ENCODE measurements at regions not wholly inside any gene's neighbourhood (a gene's known extent, or its start where the extent isn't known, plus 50 kb on each side); places are given as distances from the start of the nearest gene placed in this dataset.

- no peak for DNase-seq
Measured at GRCh38 chr9:18167733-18168132, 306.2 kb upstream of the ADAMTSL1 start.

DNA sequence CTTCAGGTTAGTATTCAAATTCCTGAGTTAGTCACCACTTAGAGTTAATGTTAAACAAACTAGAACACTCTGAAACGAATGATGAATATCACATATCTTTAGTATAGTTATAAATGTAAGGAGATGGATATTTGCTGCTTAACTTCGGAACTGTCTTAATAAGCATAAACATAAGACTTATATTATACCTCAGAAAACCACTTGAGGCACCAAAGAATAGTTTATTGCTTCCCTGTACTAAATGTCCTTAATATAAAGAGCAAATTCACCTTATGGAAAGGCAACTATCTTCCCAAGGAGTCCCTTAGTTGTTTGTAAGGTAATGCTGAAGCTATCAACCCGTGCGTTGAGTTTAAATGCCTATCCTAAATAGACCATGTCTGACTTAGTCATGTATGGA is 300.0 kb upstream of the ADAMTSL1 start:
- DNase-seq: no peak

GRCh38 chr9:18182636-18183035 is 291.3 kb upstream of the ADAMTSL1 start:
- DNase-seq: no peak

DNA sequence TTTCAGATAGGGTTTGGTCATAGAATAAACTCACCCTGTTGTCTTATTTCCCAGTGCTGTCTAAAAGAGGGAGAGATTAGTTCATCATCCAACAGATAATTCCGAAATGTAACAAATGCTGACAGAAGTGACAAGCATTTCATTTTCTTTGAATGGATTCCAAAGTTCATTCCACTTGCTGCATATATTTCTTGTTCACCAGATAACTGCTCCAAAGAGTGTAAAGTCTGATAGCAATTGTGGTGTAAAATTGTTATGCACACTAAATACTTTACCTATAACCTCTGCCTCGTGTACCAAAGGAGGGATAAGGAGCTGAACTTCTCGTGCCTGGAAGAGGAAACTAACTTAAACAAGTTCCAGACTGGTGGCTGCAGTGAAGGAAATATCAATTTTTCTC is 290.0 kb upstream of the ADAMTSL1 start:
- no peak for DNase-seq

- DNase-seq: no peak
Measured at GRCh38 chr9:18184401-18184800, 289.6 kb upstream of the ADAMTSL1 start.

GRCh38 chr9:18185196-18185595 is 288.8 kb upstream of the ADAMTSL1 start:
- no peak for DNase-seq

- DNase-seq: no peak
Measured at GRCh38 chr9:18188971-18189370, 285.0 kb upstream of the ADAMTSL1 start.

GRCh38 chr9:18189871-18190670 is 283.9 kb upstream of the ADAMTSL1 start:
- DNase-seq: no peak

GRCh38 chr9:18190671-18191374 is 283.1 kb upstream of the ADAMTSL1 start:
- no peak for DNase-seq

DNA sequence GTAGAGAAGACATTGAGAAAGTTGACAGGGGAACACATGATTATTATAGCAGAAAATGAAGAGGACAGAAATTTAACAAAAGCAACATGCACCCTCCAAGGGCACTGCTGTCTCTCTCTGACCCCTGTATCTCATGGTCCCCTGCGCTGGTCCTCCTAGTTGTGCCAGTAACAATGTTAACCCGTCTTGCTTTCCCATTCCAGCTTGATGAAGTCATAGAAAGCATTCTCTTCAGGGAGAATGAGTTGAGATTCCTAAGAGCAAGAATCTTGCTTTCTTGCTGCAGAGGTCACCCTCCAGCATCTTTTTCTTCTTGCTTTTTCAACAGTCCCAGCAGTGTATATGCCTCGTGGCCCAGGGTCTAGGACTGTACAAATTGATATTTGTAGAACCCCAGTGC is 279.6 kb upstream of the ADAMTSL1 start:
- DNase-seq: no peak

GRCh38 chr9:18195223-18195622 is 278.7 kb upstream of the ADAMTSL1 start:
- DNase-seq: no peak

DNA sequence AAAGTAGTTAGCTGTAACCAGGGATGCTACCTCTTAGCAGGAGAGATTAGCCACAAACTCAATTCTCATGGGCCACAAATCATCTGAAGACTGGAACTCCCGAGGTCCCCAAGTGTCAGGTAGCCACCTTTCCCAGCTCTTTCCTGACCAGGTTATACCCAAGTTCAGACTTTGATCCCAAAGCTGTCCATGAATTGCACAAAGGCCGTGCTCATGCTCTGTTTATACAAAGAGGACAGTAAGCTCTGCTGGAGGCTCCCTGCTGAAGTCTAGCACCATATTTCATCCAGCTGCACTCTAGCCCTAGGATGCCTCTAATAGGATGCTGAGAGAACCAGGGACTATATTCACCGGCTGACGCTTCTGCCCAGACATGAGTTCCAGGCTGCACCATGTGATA is 271.0 kb upstream of the ADAMTSL1 start:
- DNase-seq: no peak

- no peak for DNase-seq
Measured at GRCh38 chr9:18207735-18208134, 266.2 kb upstream of the ADAMTSL1 start.

DNA sequence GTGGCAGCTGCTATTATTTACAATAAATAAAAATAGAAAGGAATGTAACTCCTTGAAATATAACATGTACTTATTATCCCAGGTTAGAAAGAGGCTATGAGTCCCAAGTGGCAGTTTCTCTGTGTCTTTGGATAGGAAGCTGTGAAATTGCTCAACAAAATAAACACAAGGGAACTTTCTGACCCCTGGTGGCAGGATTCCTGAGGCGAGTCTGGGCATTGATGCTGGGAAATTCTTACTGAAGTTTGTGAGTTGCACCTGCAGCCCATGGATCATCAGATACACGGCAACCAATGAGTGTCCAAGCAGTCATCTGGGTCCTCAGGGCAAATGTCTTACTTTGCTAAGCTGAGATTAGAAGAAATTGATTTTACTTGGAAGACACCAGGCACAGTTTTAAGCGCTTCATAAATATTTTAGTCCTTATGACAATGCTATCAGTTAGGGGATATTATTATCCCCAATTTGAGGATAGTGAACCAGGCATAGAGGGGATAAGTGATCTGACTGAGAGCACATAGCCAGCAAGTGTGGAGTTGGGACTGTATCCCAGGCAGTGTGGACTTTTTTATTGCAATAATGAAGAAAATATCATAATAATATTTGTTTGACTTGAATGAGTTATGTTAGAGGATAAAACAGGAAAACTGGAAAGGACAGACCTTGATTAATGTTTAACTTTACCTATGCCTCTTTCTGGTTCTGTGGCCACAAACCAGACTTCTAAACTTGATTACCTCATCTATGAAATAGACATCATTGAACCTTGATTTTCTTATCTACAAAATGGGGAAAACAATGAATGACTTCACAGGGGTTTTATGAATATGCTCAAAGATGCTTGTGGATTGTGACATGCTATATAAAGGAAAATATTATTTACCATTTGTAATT is 265.5 kb upstream of the ADAMTSL1 start:
- peak in 1 of 2 experiments; percentile 10 for DNase-seq

- DNase-seq: no peak
Measured at GRCh38 chr9:18215626-18216025, 258.3 kb upstream of the ADAMTSL1 start.

DNA sequence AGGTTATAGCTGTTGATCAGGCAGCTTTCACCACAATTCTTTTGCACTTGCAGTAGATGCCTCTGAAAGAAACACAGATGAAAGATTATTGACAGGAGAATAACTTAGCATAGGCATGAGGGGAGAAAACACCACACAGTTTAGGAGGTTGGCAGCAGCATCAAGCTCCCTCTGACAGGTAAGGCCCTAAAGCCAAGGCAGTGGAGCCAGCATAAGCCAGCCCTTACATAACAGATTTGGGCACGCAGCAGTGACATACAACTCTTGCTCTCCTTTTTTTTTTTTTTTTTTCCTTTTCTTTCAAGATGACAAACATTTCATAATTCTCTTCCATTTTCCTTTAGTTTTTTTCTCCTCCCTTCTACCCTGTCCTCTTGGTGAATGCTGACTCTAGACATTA is 257.6 kb upstream of the ADAMTSL1 start:
- DNase-seq: no peak

DNA sequence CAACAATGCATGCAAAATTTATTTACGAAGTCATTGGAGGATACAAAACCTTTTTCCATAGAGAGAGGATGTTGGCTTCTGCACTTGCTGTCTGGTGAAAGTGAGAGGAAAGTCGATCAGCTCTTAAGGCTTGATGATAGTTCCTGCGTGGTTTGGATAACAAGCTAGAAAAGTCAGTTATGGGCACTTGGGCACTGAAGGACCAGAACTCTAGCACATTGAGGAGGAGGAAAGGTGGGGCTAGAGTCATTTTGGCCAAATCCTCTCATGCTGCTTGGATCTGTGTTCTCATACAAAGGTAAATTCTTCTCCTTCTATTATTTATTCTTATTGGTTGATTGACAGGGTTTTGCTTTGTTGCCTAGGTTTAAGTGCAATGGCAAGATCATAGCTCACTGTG is 245.9 kb upstream of the ADAMTSL1 start:
- DNase-seq: no peak

DNA sequence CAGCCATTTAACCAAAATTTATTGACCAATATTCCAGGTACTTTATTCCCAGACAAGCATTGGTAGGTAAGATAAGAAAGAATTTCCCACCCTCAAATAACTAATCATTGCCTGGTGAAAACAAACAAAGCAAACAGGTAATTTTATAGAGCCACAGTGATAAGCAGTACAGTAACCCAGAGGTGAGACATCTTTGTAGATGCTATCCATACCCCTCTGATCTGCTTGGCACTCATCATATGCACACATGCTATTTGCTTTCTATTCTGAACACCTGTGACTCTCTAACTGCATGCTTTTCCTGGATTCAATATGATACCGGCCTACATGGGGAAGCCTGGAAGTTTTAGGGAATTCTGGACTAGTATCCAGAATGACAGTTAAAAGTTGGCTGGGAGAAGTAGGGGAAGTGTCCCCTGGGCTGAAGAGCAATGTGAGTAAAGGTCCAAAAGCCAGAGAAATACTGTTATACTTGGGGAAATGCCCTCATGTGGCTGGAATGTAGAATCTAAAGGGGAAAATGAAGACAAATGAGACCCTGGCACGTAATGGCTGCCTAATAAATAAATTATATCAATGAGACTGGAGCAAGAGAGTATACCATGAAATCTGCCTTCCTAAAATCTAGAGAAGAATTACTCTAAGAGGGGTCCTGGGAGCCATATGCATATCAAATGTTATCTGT is 243.8 kb upstream of the ADAMTSL1 start:
- no peak for DNase-seq

DNA sequence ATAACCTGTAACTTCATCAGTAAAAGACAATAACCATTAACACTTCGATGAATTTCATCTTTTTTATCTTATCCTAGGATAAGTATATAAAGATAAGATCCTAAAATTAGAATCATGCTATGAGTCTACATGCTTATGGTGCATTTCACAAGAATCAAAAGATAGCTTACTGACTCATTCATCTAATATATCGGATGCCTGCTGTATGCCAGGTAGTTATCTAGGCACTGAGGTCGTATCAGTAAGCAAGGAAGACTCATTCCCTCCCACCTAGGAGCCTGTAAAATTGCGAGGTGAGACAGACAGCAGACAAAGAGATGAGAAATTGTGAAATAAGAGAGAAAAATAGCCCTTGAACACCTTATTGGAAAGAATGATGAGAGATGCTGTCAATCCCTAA is 240.6 kb upstream of the ADAMTSL1 start:
- DNase-seq: no peak

GRCh38 chr9:18233776-18234445 is 240.0 kb upstream of the ADAMTSL1 start:
- DNase-seq: no peak

- DNase-seq: no peak
Measured at GRCh38 chr9:18235181-18235908, 238.6 kb upstream of the ADAMTSL1 start.

- DNase-seq: no peak
Measured at GRCh38 chr9:18236336-18236735, 237.6 kb upstream of the ADAMTSL1 start.

All from SHP77 (cell line).